Mucosa of rectum (tissue), 2 donors: ENCODE measurements at regions not wholly inside any gene's neighbourhood (a gene's known extent, or its start where the extent isn't known, plus 50 kb on each side); places are given as distances from the start of the nearest gene placed in this dataset.

ENCODE experiments used
- H3K27ac ChIP-seq, 2 donors: one replicate each; pipeline ENCODE4 v1.7.0; 2013; ENCODE audit warnings: inconsistent platforms in 2 of 2, low read depth in 2 of 2, low read length in 2 of 2
- H3K27me3 ChIP-seq, 2 donors: one replicate each; pipeline ENCODE4 v1.7.0; 2013; ENCODE audit warnings: low read length in 2 of 2; ENCODE audit not compliant: control insufficient read depth in 2 of 2, insufficient read depth in 2 of 2
- H3K36me3 ChIP-seq, 2 donors: one replicate each; pipeline ENCODE4 v1.7.0; 2013; ENCODE audit warnings: low read length in 2 of 2; ENCODE audit not compliant: control insufficient read depth in 2 of 2, insufficient read depth in 2 of 2
- H3K4me1 ChIP-seq, 2 donors: one replicate each; pipeline ENCODE4 v1.7.0; 2013; ENCODE audit warnings: low read length in 2 of 2, mild to moderate bottlenecking in 1 of 2; ENCODE audit not compliant: control insufficient read depth in 2 of 2, insufficient read depth in 2 of 2
- H3K4me3 ChIP-seq, 2 donors: one replicate each; pipeline ENCODE4 v1.7.0; 2013; ENCODE audit warnings: low read length in 2 of 2
- H3K9ac ChIP-seq, 2 donors: one replicate each; pipeline ENCODE4 v1.7.0; 2013; ENCODE audit warnings: low read length in 2 of 2, low read depth in 1 of 2, mild to moderate bottlenecking in 1 of 2
- H3K9me3 ChIP-seq, 2 donors: one replicate each; pipeline ENCODE4 v1.7.0; 2013; ENCODE audit warnings: low read length in 2 of 2; ENCODE audit not compliant: control insufficient read depth in 2 of 2
- donor health status: healthy.
- donor health status: Normal muscosa, but diverticular disease.

- H3K4me3 ChIP-seq, result no peak overlapping the region
- H3K27ac ChIP-seq, result no peak overlapping the region
Measured at GRCh38 chr9:119500072-119500771, 131.0 kb upstream of the BRINP1 start.

DNA sequence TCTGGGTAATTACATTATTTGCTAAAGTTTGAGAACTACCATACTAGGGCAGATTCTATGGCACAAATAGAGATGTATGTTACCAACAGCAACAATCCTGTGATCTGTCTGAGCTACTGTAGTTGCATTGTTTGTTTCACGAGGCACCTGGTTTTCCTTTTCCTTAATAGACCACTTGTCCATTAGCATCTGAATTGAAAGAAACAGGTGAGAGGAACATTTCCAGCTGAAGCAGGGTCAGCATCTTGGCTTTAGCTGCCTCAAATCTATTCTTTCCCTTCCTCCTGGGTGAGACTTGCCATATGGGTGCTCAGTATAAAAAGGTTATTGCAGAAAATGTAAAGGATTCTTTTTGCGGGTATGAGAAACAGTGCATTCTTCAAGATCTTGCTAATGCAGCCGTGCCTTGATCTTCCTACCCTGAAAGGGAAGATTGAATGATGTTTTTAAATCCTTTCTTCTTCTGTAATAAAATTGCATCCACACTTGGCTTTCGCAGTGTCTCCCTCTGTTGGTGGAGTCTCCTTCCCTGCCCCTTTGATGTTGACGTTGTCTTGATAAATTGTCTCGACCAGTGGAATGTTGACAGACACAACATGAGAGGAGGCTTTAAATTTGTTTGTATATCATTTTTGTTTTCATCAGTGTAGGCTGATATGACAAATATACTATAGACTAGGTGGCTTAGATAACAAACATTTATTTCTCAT, 118.0 kb upstream of the BRINP1 start:
- no peak overlapping the region for H3K27ac ChIP-seq
- no peaks in the 10 kb centered on the region for H3K27me3 ChIP-seq
- no peaks in the 10 kb centered on the region for H3K4me1 ChIP-seq
- no peaks in the 10 kb centered on the region for H3K36me3 ChIP-seq
- no peak overlapping the region for H3K4me3 ChIP-seq
- H3K9ac ChIP-seq, result no peak overlapping the region
- H3K9me3 ChIP-seq, result no peaks in the 10 kb centered on the region

More at GRCh38 chr9:119500072-119500771, 131.0 kb upstream of the BRINP1 start:
- Histone ChIP-seq H3K4me1 (no peaks in the 10 kb centered on the region), H3K9ac (no peak overlapping the region), H3K27me3 (no peaks in the 10 kb centered on the region), H3K9me3 (no peaks in the 10 kb centered on the region), H3K36me3 (no peaks in the 10 kb centered on the region)

GRCh38 chr9:119483153-119483552, 113.9 kb upstream of the BRINP1 start:
- Histone ChIP-seq H3K36me3 (no peaks in the 10 kb centered on the region), H3K4me1 (no peaks in the 10 kb centered on the region), H3K9me3 (no peaks in the 10 kb centered on the region), H3K4me3 (no peak overlapping the region), H3K27me3 (no peaks in the 10 kb centered on the region), H3K9ac (no peak overlapping the region), H3K27ac (no peak overlapping the region)

DNA sequence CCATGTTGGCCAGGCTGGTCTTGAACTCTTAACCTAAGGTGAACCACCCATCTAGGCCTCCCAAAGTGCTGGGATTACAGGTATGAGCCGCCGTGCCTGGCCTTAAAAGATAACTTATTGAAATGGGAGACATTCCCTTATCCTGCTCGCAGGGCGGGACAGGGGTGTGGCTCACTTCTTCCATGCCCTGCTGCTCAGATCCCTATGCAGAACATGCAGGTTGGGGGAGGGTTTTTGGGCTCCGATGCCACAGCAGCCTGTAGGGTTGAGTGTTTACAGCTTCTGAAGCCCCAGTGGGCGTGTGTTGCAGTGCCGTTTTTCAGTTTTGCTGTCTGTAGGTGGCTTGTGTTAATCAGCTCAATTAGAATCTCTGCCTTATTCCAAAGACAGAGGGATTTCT, 108.0 kb upstream of the BRINP1 start:
- no peak overlapping the region for H3K4me3 ChIP-seq
- no peaks in the 10 kb centered on the region for H3K36me3 ChIP-seq
- H3K4me1 ChIP-seq, result no peaks in the 10 kb centered on the region
- no peaks in the 10 kb centered on the region for H3K9me3 ChIP-seq
- no peak overlapping the region for H3K27ac ChIP-seq
- no peaks in the 10 kb centered on the region for H3K27me3 ChIP-seq
- H3K9ac ChIP-seq, result no peak overlapping the region

GRCh38 chr9:119458068-119458467, 88.8 kb upstream of the BRINP1 start:
- Histone ChIP-seq H3K27me3 (no peaks in the 10 kb centered on the region), H3K27ac (no peak overlapping the region), H3K4me1 (no peaks in the 10 kb centered on the region), H3K36me3 (no peaks in the 10 kb centered on the region), H3K9me3 (no peaks in the 10 kb centered on the region), H3K9ac (no peak overlapping the region), H3K4me3 (no peak overlapping the region)

DNA sequence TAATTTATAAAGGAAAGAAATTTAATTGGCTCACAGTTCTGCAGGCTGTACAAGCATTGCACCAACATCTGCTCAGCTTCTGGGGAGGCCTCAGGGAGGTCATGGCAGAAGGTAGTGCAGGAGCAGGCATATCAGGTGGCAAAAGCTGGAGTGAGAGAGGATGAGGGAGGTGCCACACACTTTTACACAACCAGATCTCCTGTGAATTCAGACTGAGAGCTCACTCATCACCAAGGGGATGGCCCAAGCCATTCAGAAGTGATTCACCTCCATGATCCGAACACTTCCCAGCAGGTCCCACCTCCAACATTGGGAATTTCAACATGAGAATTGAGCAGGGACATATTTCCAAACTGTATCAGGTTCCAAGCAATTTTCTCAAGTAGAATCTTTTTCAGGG, 84.7 kb upstream of the BRINP1 start:
- Histone ChIP-seq H3K4me3 (no peak overlapping the region), H3K27me3 (no peaks in the 10 kb centered on the region), H3K9me3 (no peaks in the 10 kb centered on the region), H3K9ac (no peak overlapping the region), H3K27ac (no peak overlapping the region), H3K4me1 (no peaks in the 10 kb centered on the region), H3K36me3 (no peaks in the 10 kb centered on the region)

- Histone ChIP-seq H3K36me3 (no peaks in the 10 kb centered on the region), H3K9ac (no peak overlapping the region), H3K27ac (no peak overlapping the region), H3K4me1 (no peaks in the 10 kb centered on the region), H3K9me3 (no peaks in the 10 kb centered on the region), H3K27me3 (no peaks in the 10 kb centered on the region), H3K4me3 (no peak overlapping the region)
Measured at GRCh38 chr9:119453490-119453911, 84.3 kb upstream of the BRINP1 start.

GRCh38 chr9:119451426-119451825, 82.2 kb upstream of the BRINP1 start:
- no peaks in the 10 kb centered on the region for H3K9me3 ChIP-seq
- no peak overlapping the region for H3K9ac ChIP-seq
- no peaks in the 10 kb centered on the region for H3K4me1 ChIP-seq
- H3K27me3 ChIP-seq, result no peaks in the 10 kb centered on the region
- H3K36me3 ChIP-seq, result no peaks in the 10 kb centered on the region
- H3K27ac ChIP-seq, result no peak overlapping the region
- no peak overlapping the region for H3K4me3 ChIP-seq

DNA sequence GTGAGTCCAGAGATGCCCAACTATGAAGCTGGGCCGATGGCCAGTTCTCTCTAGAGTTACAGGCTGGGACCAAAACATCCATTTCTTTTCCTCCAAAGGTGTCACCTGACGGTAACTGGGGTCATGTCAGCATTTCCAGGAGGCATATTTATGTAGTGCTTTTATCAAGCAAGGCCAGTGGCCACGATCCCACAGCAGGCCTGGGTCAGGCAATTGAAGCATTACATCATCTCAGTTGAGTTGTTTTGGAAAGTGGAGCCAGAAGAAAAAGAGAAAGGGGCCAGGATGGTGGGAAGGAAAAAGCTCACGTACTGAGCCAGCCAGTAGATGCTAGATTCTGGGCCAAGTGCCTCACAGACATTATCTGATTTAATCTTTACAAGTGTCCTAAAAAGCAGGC, 73.9 kb upstream of the BRINP1 start:
- H3K4me3 ChIP-seq, result no peak overlapping the region
- H3K27me3 ChIP-seq, result no peaks in the 10 kb centered on the region
- H3K27ac ChIP-seq, result no peak overlapping the region

GRCh38 chr9:119441832-119442231, 72.6 kb upstream of the BRINP1 start:
- Histone ChIP-seq H3K9ac (no peak overlapping the region), H3K27ac (no peak overlapping the region), H3K4me1 (no peaks in the 10 kb centered on the region), H3K36me3 (no peaks in the 10 kb centered on the region), H3K9me3 (no peaks in the 10 kb centered on the region), H3K27me3 (no peaks in the 10 kb centered on the region), H3K4me3 (no peak overlapping the region)

More for the DNA sequence above, 73.9 kb upstream of the BRINP1 start:
- H3K9me3 ChIP-seq, result no peaks in the 10 kb centered on the region
- no peaks in the 10 kb centered on the region for H3K36me3 ChIP-seq
- no peaks in the 10 kb centered on the region for H3K4me1 ChIP-seq
- H3K9ac ChIP-seq, result no peak overlapping the region
